ENCODE measurements at regions not wholly inside any gene's neighbourhood (a gene's known extent, or its start where the extent isn't known, plus 50 kb on each side); places are given as distances from the start of the nearest gene placed in this dataset.

DNA sequence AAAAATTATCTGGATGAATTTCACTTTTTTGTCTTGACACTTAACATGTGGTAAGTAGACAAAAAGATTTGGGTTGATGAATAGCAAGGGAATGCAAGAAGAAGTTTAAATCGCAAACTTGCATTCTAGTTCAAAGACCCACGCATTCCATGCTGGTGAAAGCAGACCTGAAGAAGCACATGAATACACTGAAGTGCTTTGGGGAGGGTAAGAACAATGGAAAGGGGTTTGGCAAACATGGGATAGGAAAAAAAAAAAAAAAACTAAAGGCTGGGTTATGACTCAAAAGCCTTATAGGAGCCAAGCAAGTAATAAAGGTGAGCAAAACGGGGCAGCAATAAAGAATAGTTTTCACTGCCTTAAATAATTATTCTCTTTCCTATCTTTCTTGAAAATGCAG, 450.2 kb downstream of the LMO4 start:
- TF ChIP-seq, protein P1, sequence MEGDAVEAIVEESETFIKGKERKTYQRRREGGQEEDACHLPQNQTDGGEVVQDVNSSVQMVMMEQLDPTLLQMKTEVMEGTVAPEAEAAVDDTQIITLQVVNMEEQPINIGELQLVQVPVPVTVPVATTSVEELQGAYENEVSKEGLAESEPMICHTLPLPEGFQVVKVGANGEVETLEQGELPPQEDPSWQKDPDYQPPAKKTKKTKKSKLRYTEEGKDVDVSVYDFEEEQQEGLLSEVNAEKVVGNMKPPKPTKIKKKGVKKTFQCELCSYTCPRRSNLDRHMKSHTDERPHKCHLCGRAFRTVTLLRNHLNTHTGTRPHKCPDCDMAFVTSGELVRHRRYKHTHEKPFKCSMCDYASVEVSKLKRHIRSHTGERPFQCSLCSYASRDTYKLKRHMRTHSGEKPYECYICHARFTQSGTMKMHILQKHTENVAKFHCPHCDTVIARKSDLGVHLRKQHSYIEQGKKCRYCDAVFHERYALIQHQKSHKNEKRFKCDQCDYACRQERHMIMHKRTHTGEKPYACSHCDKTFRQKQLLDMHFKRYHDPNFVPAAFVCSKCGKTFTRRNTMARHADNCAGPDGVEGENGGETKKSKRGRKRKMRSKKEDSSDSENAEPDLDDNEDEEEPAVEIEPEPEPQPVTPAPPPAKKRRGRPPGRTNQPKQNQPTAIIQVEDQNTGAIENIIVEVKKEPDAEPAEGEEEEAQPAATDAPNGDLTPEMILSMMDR (IDR thresholded peaks at IDR 0.05; ENCODE audit: unreplicated experiment), result no peak
- H3K36me3 Mint-ChIP-seq (ENCODE audit: insufficient read depth, unreplicated experiment), result no peaks in the 10 kb centered on the region
- no peak for DNase-seq (ENCODE audit: unreplicated experiment)
- no TSS peak for BruUV-seq (replicated peaks)
- intact Hi-C loops (cut with micrococcal nuclease), result no loop called here
- no peaks in the 10 kb centered on the region for H3K4me1 Mint-ChIP-seq (ENCODE audit: insufficient read depth, unreplicated experiment)
- CTCF ChIA-PET, result interaction anchor here (0.6 kb wide), 1 partner anchor 18 kb away, joined by 5 read pairs; no protein-coding TSS in a partner anchor
- no peaks in the 10 kb centered on the region for H3K9me3 Mint-ChIP-seq (ENCODE audit: unreplicated experiment)
- H3K27me3 Mint-ChIP-seq (ENCODE audit: insufficient read depth, unreplicated experiment), result no peaks in the 10 kb centered on the region
- no peak overlapping the region for H3K27ac Mint-ChIP-seq (ENCODE audit: low read depth, unreplicated experiment)
- POLR2A ChIA-PET, result interaction anchor here (0.6 kb wide), 1 partner anchor 11 kb away, joined by 3 read pairs; no protein-coding TSS in a partner anchor
- no peak overlapping the region for H3K4me3 Mint-ChIP-seq (ENCODE audit: unreplicated experiment)

DNA sequence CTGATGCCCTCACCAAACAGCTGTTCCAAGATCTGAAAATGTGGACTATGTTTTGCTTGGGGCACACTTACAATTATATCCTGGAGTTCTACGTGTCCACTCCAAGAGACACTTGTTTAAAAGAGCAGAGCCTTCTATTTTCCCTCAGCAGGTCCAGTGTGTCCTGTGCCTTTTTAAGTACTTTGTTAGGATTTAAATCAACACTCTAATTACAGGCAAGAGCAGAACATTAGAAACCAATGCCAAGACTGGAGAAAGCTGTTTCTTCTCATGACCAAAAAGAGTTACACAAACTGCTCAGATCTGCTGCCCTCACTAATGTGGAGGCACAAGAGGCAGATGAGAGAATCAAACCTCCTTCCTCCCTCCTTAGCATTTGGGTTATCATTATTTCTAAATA, 452.9 kb downstream of the LMO4 start:
- Mint-ChIP-seq H3K9me3 (ENCODE audit: unreplicated experiment) (no peaks in the 10 kb centered on the region), H3K4me3 (ENCODE audit: unreplicated experiment) (no peak overlapping the region), H3K27me3 (ENCODE audit: insufficient read depth, unreplicated experiment) (no peaks in the 10 kb centered on the region), H3K27ac (ENCODE audit: low read depth, unreplicated experiment) (no peak overlapping the region), H3K4me1 (ENCODE audit: insufficient read depth, unreplicated experiment) (no peaks in the 10 kb centered on the region), H3K36me3 (ENCODE audit: insufficient read depth, unreplicated experiment) (no peaks in the 10 kb centered on the region)
- ChIA-PET POLR2A (no interaction called here), CTCF (no interaction called here)
- no TSS peak for BruUV-seq (replicated peaks)
- TF ChIP-seq, protein P1 (IDR thresholded peaks at IDR 0.05; ENCODE audit: unreplicated experiment), result no peak
- intact Hi-C loops (cut with micrococcal nuclease), result no loop called here
- DNase-seq (ENCODE audit: unreplicated experiment), result no peak

DNA sequence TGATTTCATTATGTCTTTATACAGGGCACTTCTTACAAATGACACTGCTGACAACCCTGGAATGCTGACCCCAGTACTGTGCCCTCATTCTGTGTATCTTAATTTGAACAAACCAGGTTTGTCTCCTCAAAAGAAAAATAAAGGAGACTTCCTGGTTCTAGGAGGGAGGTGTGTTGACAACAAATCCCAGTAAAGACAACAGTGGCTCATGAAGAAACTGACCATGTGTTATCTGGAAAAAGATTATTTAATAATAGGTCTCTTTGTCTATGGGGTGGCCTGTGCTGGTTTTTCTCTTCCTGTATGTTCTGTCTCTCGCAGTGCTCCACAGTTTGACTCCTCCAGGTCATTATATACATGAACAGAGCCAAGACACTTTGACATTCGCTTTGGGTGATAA, 454.6 kb downstream of the LMO4 start:
- Mint-ChIP-seq H3K9me3 (ENCODE audit: unreplicated experiment) (no peaks in the 10 kb centered on the region), H3K36me3 (ENCODE audit: insufficient read depth, unreplicated experiment) (no peaks in the 10 kb centered on the region), H3K27ac (ENCODE audit: low read depth, unreplicated experiment) (no peak overlapping the region), H3K27me3 (ENCODE audit: insufficient read depth, unreplicated experiment) (no peaks in the 10 kb centered on the region), H3K4me3 (ENCODE audit: unreplicated experiment) (no peak overlapping the region), H3K4me1 (ENCODE audit: insufficient read depth, unreplicated experiment) (no peaks in the 10 kb centered on the region)
- ChIA-PET POLR2A (interaction anchor here (1.1 kb wide), 1 partner anchor 70 kb away, joined by 4 read pairs; no protein-coding TSS in a partner anchor), CTCF (interaction anchor here (0.6 kb wide), 1 partner anchor 661 kb away, joined by 3 read pairs; no protein-coding TSS in a partner anchor)
- no peak for DNase-seq (ENCODE audit: unreplicated experiment)
- no TSS peak for BruUV-seq (replicated peaks)
- intact Hi-C loops (cut with micrococcal nuclease), result no loop called here
- TF ChIP-seq, protein P1 (IDR thresholded peaks at IDR 0.05; ENCODE audit: unreplicated experiment), result no peak

DNA sequence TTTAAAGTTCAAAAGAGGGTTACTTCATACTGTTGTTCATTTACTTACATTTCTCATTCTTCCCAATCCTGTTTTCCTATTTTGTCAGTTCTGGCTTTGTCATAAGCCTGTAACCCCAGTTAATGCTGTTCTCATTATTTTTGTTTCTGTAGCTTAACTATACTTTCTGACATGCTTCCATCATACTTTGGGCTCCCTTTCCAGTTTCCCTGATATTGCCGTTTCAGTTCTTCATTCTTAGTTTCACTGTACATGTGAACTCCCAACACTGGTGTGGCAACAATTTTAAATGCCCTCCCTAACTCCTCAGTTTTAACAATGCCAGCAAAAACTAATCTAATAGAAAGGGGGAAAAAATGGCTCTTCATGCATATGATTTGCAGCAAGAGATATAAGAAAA, 456.7 kb downstream of the LMO4 start:
- no peaks in the 10 kb centered on the region for H3K4me1 Mint-ChIP-seq (ENCODE audit: insufficient read depth, unreplicated experiment)
- ChIA-PET CTCF (no interaction called here), POLR2A (no interaction called here)
- no peak for DNase-seq (ENCODE audit: unreplicated experiment)
- H3K9me3 Mint-ChIP-seq (ENCODE audit: unreplicated experiment), result no peaks in the 10 kb centered on the region
- no peaks in the 10 kb centered on the region for H3K27me3 Mint-ChIP-seq (ENCODE audit: insufficient read depth, unreplicated experiment)
- no peak overlapping the region for H3K4me3 Mint-ChIP-seq (ENCODE audit: unreplicated experiment)
- BruUV-seq (replicated peaks), result no TSS peak
- H3K36me3 Mint-ChIP-seq (ENCODE audit: insufficient read depth, unreplicated experiment), result no peaks in the 10 kb centered on the region
- intact Hi-C loops (cut with micrococcal nuclease), result no loop called here
- H3K27ac Mint-ChIP-seq (ENCODE audit: low read depth, unreplicated experiment), result no peak overlapping the region
- TF ChIP-seq, protein P1 (IDR thresholded peaks at IDR 0.05; ENCODE audit: unreplicated experiment), result no peak

All from MCF 10A (cell line).